Activated T-cell treated with anti-CD3 and anti-CD28 coated beads for 1 hour (primary cell): ENCODE measurements at regions not wholly inside any gene's neighbourhood (a gene's known extent, or its start where the extent isn't known, plus 50 kb on each side); places are given as distances from the start of the nearest gene placed in this dataset.
"Not testable (repeated sequence)": the region's sequence is repeated elsewhere in the genome, so short reads cannot be mapped to it uniquely, and the experiment has no call there.

Source experiments
- DNase-seq: peaks from one replicate; pipeline ENCODE4 v3.0.0-alpha.2; 2020; ENCODE audit warnings: low read depth

GRCh38 chr1:34369701-34370455 lies 193.2 kb downstream of the C1orf94 start:
- no peak for DNase-seq

- no peak for DNase-seq
Measured at GRCh38 chr1:34370748-34371147, 194.0 kb downstream of the C1orf94 start.

DNA sequence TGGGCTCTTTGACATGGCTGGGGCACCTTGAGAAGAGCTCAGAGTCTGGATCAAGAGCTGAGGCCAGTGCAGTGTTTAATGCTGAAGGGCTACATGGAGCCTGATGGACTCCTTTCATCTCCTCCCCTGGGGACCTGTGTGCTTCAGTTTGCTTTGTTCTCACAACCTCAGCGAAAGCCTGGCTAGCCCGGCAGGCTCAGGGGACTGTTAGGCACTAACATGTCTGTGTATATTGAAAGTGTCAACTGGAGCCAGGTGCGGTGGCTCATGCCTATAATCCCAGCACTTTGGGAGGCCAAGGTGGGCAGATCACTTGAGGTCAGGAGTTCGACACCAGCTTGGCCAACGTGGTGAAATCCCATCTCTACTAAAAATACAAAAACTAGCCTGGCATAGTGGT lies 194.5 kb downstream of the C1orf94 start:
- DNase-seq: not testable (repeated sequence)

DNA sequence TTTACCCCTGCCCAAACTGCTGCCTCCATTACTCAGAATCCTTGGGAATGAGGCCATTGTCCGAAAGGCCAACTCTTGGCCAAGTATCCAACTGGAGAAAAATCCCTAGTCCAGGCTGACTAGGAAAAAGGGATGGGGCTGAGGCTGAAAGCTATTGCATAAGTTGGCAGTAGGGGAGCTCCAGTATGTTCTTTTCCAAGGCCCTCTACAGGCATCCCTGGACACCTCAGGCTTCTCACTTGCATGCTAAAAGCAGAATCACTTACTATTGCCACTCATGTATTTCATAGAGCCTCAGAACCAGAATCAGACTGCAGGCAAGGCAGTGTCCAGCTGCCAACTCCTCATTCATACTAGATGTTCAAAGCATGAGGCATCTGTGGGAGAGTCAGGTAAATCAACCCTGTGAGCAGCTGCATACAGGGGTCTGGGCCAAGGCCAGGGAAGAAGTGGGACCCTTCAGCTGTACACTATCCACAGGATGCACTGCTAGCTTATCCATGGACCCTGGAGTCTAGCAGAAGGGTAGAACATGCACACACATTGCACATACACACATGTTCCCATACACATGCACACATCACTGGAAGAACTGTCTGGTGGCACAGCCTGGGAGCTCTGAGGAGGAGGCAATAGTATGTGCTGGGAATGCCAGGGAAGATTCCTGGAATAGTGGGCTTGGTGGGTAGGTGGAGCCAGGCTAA lies 195.3 kb downstream of the C1orf94 start:
- DNase-seq: no peak

DNA sequence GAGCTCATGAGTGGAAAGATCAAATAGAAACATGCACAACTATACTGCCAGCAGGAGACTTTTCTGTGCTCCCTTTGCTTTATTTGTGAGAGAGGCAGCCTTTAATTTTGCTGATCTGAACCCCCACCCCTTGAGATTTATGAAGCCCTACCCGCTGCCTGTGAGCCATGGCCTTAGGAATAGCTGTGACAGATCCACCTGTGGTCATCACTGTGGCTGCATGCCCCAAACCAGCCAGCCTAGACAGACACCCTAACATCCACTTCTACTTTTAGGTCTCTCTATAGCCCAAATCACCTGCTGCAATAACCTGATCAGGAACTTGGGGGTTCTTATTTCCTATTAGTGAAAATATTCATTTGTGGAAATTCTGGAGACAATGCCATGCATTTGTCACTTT lies 196.2 kb downstream of the C1orf94 start:
- no peak for DNase-seq

- DNase-seq: no peak
Measured at GRCh38 chr1:34373912-34374311, 197.2 kb downstream of the C1orf94 start.

- DNase-seq: no peak
Measured at GRCh38 chr1:34376531-34376930, 199.8 kb downstream of the C1orf94 start.

GRCh38 chr1:34378968-34379856 lies 202.5 kb downstream of the C1orf94 start:
- DNase-seq: no peak

GRCh38 chr1:34379911-34380310 lies 203.2 kb downstream of the C1orf94 start:
- DNase-seq: no peak

DNA sequence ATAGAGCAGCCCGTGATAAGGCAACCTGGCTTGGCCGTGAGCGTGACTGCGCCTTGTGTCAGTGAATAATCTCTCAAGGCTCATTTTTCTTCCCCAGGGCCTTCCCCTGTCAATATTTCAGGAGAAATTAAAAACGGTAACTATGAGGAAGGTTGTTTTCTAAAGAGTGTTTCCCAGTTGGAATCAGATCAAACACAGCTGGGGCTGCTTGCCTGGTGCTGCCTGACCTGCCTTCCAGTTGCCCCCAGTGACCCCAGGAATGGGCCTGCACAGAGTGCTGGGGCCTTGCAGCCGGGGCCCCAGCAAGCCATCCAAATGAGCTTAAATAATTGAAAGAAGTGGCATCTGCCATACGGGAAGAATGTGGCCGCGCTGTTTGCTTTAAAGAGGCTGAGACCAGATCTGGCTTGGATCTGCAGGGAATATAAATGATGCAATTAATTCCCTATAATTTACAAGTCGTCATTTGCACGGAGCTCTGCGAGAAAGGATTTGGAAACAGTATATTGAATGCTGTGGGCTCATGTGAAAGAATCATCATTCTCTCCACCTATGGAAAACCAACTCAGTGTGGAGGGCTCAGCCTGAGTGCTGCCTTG lies 203.9 kb downstream of the C1orf94 start:
- DNase-seq: no peak

DNA sequence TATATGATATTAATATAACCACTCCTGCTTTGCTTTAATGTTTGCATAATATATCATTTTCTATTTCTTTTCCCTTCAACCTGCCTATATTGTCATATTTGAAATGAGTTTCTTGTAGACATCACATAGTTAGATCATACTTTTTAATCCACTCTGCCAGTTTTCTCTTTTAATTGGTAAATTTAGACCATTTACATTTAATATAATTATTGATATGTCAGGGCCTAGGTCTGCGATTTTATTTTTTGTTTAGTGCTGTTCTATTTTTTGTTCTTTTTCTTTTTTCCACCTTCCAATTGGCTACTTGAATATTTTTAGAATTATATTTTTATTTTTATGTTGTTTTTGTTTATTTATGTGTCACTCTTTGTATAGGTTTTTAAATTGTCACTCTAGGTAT lies 213.3 kb downstream of the C1orf94 start:
- no peak for DNase-seq

- no peak for DNase-seq
Measured at GRCh38 chr1:34396042-34396441, 219.3 kb downstream of the C1orf94 start.

DNA sequence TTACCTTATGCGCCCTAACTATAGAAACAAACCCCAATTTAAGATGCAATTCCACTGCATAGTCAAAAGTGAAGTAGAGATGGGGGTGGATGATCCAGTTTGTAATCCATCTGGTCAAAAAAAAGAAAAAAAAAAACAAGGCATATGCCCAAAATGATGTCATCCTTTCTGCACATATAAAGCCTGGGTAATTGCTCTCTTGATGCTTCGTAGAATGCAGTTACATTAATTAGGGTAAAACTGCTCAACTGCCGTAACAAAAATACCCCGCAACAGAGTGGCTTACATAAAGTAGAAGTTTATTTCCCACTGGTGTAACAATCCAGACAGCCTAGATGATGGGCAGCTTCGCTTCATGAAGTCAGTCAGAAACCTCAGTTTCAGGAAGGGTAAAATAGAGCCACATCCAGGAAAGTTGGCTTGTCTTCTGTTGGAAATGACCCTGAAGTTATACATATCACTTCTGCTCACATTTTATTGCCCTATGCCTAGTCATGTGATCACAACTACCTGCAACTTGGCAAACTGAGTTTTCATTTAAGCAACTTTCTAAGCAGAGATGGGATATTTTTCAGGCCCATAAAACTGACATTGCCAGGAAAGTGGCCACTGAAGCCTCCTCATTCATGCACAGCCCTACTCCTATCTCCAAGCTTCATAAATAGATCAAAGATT lies 221.7 kb downstream of the C1orf94 start:
- DNase-seq: no peak

DNA sequence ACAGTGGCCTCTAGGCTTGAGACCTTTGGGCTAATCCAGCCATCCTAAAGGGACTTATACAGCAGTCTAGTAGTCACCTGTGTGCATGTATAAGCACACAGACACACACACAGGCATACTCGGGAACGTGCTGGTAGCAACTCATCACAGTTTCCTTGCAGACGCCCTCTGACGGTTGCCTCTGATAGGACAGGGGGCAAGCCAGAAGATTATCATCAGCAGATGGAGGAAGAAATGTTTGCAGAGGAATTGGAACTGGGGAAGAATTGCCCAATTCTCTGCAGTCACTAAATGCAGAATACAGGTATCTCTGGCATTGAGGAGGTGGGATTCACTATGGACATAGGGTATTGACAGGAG lies 222.2 kb downstream of the C1orf94 start:
- DNase-seq: no peak

GRCh38 chr1:34400675-34401074 lies 224.0 kb downstream of the C1orf94 start:
- DNase-seq: no peak

DNA sequence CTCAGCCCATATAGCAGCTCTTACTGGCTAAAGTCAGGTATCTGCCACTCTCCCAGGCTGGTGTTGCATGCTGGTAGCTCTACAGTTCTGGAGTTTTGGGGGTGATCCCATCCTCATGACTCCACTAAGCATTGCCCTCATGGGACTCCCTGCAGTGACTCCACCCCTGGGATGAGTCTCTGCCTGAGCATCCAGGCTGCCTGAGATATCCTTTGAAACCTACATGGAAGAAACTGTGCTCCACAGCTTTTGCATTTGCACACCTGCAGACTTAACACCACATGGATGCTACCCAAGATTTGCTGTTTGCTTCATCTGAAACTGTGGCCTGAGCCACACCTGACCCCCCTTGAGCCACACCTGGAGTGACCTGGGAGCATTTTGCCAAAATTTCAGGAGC lies 226.4 kb downstream of the C1orf94 start:
- DNase-seq: no peak

DNA sequence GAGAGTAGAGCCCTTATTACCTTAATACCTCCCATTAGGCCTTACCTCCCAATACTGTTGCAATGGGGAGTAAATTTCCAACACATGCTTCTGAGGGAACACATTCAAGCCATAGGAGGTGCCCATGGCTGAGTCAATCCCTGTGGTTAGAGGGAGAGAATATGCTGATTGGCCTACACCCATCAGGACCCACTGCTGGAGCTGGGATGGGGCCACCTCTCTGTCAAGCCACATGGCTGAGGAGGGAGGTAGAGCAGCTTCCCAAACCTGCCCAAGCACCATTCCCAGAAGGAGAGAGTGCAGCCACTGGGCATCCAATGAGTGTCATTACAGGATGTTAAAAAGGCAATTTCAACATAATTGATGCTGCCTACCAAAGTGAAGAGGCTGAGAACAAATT lies 228.1 kb downstream of the C1orf94 start:
- DNase-seq: no peak

DNA sequence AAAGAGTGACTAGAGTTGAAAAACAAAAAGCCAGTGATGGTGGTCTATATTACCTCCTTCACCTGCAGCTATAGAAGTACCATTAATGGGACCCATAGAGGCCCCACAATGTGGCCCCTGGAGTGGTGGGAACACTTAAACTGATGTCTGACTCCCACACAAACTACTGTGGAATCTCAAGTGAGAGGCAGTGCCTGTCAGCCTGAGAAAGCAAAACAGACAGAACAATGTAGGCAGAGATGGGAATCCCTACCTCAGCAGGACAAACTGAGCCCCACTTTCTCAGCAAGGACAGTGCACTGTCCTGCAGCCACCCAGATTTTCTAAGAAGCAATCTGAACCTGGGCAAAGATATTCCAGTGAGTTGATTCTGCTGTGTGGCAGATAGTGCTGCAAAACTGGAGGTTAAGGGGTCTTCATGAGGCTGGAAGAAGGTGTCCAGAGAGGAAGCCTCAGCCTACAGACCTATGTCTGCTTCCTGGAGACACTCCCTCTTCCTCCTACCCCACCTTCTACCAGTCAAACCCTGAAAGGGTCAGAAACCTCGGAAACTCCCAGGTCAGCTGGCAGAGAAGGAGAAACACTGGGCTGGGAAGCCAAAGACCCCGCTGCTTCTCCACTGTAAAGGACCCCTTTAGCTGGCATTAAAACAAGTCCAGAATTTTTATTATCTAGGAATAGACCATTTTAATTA lies 228.7 kb downstream of the C1orf94 start:
- no peak for DNase-seq

- DNase-seq: no peak
Measured at GRCh38 chr1:34406377-34406776, 229.7 kb downstream of the C1orf94 start.

DNA sequence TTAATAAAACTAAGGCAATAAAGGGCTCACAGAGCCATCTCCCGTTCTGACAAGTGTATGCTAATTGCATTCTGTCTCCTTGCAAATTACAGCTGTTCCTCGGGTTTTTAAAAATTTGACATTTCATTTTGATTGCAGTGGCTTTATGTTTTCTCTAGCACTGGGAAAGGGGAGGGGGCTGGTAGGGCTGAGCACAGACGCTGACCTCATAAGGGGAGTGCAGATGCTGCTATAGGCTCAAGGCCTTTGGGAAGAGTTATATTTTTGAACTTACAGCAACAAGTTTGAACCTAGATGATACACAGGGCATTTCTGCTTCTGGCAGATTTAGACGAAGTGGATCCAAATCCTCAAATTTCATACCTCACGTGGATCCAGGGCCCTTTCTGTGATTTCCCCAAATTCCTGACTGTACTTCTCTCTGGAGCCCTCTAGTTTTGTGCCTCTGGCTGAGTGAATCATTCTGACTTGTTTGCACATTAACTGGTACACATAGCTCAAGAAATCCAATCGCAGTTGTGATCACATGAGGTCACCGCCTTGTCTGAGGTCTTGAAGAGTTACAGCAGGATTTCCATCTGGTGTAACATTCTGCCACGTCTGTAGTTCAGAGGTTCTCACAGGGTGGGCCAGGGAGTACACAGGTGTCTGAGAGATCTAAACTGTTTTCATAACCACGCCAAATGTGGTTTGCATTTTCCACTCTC lies 230.3 kb downstream of the C1orf94 start:
- no peak for DNase-seq

GRCh38 chr1:34408011-34408410 lies 231.3 kb downstream of the C1orf94 start:
- DNase-seq: no peak
